ENCODE measurements at regions not wholly inside any gene's neighbourhood (a gene's known extent, or its start where the extent isn't known, plus 50 kb on each side); places are given as distances from the start of the nearest gene placed in this dataset.

DNA sequence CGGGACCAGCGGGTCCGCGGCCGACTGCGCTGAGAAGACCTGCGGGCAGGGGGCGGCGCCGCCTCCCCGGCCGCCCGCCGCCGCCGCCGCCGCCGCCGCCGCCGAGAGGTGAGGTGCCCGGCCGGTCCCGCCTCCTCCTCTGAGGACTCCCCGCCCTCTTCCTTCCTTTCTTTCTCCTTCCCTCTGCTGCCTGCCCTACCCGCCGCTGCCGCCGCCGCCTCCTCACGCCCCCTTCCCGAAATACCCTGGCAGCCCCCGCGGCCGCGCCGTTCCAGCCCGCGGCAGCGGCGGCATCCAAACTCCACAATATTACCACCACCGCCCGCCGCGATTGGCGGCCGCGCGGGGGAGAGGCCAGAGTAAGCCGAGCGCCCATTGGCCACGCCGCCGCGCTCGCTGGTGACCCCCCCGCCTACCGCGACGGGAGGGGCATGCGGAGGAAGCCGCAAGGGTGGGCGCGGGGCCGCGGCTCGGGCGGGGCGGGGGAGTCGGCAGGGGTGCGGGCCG, 61.8 kb upstream of the ANKRD28 start:
- Histone ChIP-seq H3K4me2 (peak overlapping the region; percentile 91; the same call in 1 of the 2 replicates), H4K20me1 (replicated peaks; ENCODE audit: insufficient read depth) (peaks cover 24% of the 10 kb centered on the region), H3K27ac (ENCODE audit: low read depth) (peak overlapping the region; percentile 75), H3K9me2 (ENCODE audit: insufficient read depth) (no peaks in the 10 kb centered on the region; the same call in none of the 2 replicates), H2AFZ (no peak overlapping the region), H3K36me3 (ENCODE audit: insufficient read depth) (no peaks in the 10 kb centered on the region; the same call in 1 of the 2 replicates), H3K79me2 (replicated peaks; ENCODE audit: insufficient read depth) (peaks cover 71% of the 10 kb centered on the region), H3F3A (replicated peaks; ENCODE audit: low read depth) (0 out of 2 replicates have a peak, but pooled peaks cover 4% of the 10 kb centered on the region), H3K27me3 (ENCODE audit: insufficient read depth) (no peaks in the 10 kb centered on the region), H3K4me1 (ENCODE audit: insufficient read depth) (peaks cover 20% of the 10 kb centered on the region), H3K4me3 (peak overlapping the region; percentile 65)
- peak overlapping the region; percentile 89 for H3K4me3 Mint-ChIP-seq
- no peak overlapping the region for H3K27ac Mint-ChIP-seq
- ATAC-seq, result peak; percentile 68
- peaks cover 7% of the 10 kb centered on the region for H3K27me3 Mint-ChIP-seq (ENCODE audit: insufficient read depth, low read depth, poor library complexity)
- DNase-seq (ENCODE audit: low spot score), result peak; percentile 84
- H3K4me1 Mint-ChIP-seq, result peaks cover 32% of the 10 kb centered on the region
- TF ChIP-seq POLR2AphosphoS5 (IDR thresholded peaks at IDR 0.05; ENCODE audit: low read depth), result peak; percentile 57
- TF ChIP-seq, protein P1, sequence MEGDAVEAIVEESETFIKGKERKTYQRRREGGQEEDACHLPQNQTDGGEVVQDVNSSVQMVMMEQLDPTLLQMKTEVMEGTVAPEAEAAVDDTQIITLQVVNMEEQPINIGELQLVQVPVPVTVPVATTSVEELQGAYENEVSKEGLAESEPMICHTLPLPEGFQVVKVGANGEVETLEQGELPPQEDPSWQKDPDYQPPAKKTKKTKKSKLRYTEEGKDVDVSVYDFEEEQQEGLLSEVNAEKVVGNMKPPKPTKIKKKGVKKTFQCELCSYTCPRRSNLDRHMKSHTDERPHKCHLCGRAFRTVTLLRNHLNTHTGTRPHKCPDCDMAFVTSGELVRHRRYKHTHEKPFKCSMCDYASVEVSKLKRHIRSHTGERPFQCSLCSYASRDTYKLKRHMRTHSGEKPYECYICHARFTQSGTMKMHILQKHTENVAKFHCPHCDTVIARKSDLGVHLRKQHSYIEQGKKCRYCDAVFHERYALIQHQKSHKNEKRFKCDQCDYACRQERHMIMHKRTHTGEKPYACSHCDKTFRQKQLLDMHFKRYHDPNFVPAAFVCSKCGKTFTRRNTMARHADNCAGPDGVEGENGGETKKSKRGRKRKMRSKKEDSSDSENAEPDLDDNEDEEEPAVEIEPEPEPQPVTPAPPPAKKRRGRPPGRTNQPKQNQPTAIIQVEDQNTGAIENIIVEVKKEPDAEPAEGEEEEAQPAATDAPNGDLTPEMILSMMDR (conservative IDR thresholded peaks at IDR 0.05; ENCODE audit: low read depth in 2 of 2), result no peak
- H3K9me3 Mint-ChIP-seq, result peaks cover 2% of the 10 kb centered on the region; the same call in 2 of the 3 replicates
- H3K36me3 Mint-ChIP-seq (ENCODE audit: low read depth), result peaks cover 14% of the 10 kb centered on the region

DNA sequence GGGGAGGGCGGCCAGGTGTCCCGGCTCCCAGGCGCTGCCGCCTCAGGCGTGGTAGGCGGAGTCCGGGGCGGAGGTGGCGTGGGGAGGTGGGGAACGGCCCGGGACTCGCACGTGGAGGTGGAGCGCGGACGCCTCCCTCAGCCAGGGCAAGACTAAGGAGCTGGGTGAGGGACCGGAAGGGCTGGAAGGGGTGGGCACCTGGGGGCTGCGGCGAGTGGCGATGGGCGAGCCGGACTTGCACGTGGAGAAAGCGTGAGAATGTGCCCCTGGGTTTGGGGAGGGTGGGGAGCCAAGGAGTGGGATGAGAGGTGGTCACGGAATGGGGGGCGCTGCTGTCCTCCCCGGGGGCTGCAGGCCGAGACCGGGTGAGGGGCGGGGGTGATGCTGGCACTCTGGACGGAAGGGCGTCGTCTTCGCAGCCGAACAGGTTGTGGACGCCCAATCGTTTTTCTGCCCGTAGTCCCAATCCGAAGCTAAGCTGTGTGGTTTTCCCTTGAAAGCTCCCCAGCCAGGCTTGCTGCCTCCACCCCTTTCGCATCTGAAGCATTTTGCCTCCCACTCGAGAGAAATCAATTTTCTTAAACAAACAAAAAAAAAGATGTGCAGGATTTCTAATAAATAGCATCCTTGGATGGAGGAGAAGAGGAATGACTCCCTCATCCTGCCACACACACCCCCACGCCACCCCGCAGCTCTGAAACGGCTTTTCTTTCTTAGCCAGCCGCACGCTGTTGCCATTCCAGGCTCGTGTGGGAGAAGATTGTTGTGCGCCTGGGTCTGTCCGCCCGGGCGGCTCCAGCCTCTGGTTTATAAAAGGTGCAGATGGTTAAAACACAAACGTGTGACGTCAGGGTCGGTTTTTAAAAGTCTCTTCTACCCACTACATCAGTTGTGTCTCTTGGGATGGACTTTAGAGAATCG, 62.5 kb upstream of the ANKRD28 start:
- Histone ChIP-seq H3F3A (replicated peaks; ENCODE audit: low read depth) (0 out of 2 replicates have a peak, but pooled peaks cover 4% of the 10 kb centered on the region), H3K27me3 (ENCODE audit: insufficient read depth) (no peaks in the 10 kb centered on the region), H3K4me2 (peak overlapping the region; percentile 91), H3K79me2 (replicated peaks; ENCODE audit: insufficient read depth) (peaks cover 64% of the 10 kb centered on the region), H4K20me1 (replicated peaks; ENCODE audit: insufficient read depth) (peaks cover 21% of the 10 kb centered on the region), H3K36me3 (ENCODE audit: insufficient read depth) (no peaks in the 10 kb centered on the region; the same call in 1 of the 2 replicates), H3K27ac (ENCODE audit: low read depth) (peak overlapping the region; percentile 75), H3K4me3 (peak overlapping the region; percentile 65), H3K9me2 (ENCODE audit: insufficient read depth) (no peaks in the 10 kb centered on the region; the same call in none of the 2 replicates), H2AFZ (peak overlapping the region; percentile 77), H3K4me1 (ENCODE audit: insufficient read depth) (peaks cover 20% of the 10 kb centered on the region)
- Mint-ChIP-seq H3K9me3 (peaks cover 8% of the 10 kb centered on the region), H3K36me3 (ENCODE audit: low read depth) (peaks cover 18% of the 10 kb centered on the region), H3K4me3 (peak overlapping the region; percentile 87), H3K27ac (peak overlapping the region; percentile 90), H3K27me3 (ENCODE audit: insufficient read depth, low read depth, poor library complexity) (peaks cover 7% of the 10 kb centered on the region), H3K4me1 (peaks cover 32% of the 10 kb centered on the region)
- DNase-seq (ENCODE audit: low spot score) (peak; percentile 76), ATAC-seq (peak; percentile 75)
- TF ChIP-seq JUNB (IDR thresholded peaks at IDR 0.05; ENCODE audit: unreplicated experiment), result no peak
- TF ChIP-seq POLR2AphosphoS5 (IDR thresholded peaks at IDR 0.05; ENCODE audit: low read depth), result peak; percentile 52
- TF ChIP-seq CREB1 (CRISPR knock-in tag; IDR thresholded peaks at IDR 0.05; ENCODE audit: low read depth), result peak; percentile 72

DNA sequence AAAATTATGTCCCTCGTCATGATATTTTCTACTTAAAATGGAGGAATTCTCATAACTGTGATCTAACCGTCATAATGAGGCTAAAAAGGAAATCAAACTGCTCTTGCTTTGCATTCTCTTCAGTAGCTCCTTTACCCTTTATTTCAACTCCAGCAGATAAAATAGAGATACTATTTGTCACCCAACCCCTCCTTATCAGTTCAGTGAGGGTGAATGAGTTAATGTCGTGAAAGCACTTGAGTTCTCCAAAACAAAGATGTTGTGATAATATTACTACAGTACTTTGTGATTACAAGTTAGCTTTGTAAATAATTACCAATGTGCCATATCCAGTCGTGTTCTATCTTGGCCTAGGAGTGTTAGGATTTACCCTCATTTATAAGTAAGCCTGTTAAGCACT, 63.4 kb upstream of the ANKRD28 start:
- DNase-seq (ENCODE audit: low spot score) (no peak), ATAC-seq (no peak)
- Histone ChIP-seq H3F3A (replicated peaks; ENCODE audit: low read depth) (0 out of 2 replicates have a peak, but pooled peaks cover 4% of the 10 kb centered on the region), H4K20me1 (replicated peaks; ENCODE audit: insufficient read depth) (peaks cover 12% of the 10 kb centered on the region), H3K4me1 (ENCODE audit: insufficient read depth) (peaks cover 20% of the 10 kb centered on the region), H3K4me3 (peak overlapping the region; percentile 65), H3K4me2 (peak overlapping the region; percentile 91), H3K27me3 (ENCODE audit: insufficient read depth) (no peaks in the 10 kb centered on the region), H3K27ac (ENCODE audit: low read depth) (no peak overlapping the region), H3K79me2 (replicated peaks; ENCODE audit: insufficient read depth) (peaks cover 55% of the 10 kb centered on the region), H3K36me3 (ENCODE audit: insufficient read depth) (no peaks in the 10 kb centered on the region; the same call in 1 of the 2 replicates), H2AFZ (no peak overlapping the region), H3K9me2 (ENCODE audit: insufficient read depth) (no peaks in the 10 kb centered on the region; the same call in none of the 2 replicates)
- peaks cover 7% of the 10 kb centered on the region for H3K27me3 Mint-ChIP-seq (ENCODE audit: insufficient read depth, low read depth, poor library complexity)
- H3K4me1 Mint-ChIP-seq, result peaks cover 28% of the 10 kb centered on the region
- H3K9me3 Mint-ChIP-seq, result peaks cover 8% of the 10 kb centered on the region
- no peak overlapping the region for H3K27ac Mint-ChIP-seq
- H3K36me3 Mint-ChIP-seq (ENCODE audit: low read depth), result peaks cover 20% of the 10 kb centered on the region
- H3K4me3 Mint-ChIP-seq, result peak overlapping the region; percentile 87
- no peak for TF ChIP-seq ZNF331 (CRISPR knock-in tag; IDR thresholded peaks at IDR 0.05; ENCODE audit: low read depth)
- TF ChIP-seq NANOG (IDR thresholded peaks at IDR 0.05; ENCODE audit: borderline replicate concordance), result no peak
- TF ChIP-seq, protein P2, sequence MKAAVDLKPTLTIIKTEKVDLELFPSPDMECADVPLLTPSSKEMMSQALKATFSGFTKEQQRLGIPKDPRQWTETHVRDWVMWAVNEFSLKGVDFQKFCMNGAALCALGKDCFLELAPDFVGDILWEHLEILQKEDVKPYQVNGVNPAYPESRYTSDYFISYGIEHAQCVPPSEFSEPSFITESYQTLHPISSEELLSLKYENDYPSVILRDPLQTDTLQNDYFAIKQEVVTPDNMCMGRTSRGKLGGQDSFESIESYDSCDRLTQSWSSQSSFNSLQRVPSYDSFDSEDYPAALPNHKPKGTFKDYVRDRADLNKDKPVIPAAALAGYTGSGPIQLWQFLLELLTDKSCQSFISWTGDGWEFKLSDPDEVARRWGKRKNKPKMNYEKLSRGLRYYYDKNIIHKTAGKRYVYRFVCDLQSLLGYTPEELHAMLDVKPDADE (IDR thresholded peaks at IDR 0.05), result no peak
- TF ChIP-seq JUNB (IDR thresholded peaks at IDR 0.05; ENCODE audit: unreplicated experiment), result no peak
- TF ChIP-seq, protein P3, sequence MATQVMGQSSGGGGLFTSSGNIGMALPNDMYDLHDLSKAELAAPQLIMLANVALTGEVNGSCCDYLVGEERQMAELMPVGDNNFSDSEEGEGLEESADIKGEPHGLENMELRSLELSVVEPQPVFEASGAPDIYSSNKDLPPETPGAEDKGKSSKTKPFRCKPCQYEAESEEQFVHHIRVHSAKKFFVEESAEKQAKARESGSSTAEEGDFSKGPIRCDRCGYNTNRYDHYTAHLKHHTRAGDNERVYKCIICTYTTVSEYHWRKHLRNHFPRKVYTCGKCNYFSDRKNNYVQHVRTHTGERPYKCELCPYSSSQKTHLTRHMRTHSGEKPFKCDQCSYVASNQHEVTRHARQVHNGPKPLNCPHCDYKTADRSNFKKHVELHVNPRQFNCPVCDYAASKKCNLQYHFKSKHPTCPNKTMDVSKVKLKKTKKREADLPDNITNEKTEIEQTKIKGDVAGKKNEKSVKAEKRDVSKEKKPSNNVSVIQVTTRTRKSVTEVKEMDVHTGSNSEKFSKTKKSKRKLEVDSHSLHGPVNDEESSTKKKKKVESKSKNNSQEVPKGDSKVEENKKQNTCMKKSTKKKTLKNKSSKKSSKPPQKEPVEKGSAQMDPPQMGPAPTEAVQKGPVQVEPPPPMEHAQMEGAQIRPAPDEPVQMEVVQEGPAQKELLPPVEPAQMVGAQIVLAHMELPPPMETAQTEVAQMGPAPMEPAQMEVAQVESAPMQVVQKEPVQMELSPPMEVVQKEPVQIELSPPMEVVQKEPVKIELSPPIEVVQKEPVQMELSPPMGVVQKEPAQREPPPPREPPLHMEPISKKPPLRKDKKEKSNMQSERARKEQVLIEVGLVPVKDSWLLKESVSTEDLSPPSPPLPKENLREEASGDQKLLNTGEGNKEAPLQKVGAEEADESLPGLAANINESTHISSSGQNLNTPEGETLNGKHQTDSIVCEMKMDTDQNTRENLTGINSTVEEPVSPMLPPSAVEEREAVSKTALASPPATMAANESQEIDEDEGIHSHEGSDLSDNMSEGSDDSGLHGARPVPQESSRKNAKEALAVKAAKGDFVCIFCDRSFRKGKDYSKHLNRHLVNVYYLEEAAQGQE (IDR thresholded peaks at IDR 0.05; ENCODE audit: unreplicated experiment), result no peak
- no peak for TF ChIP-seq EZH2phosphoT487 (IDR thresholded peaks at IDR 0.05; ENCODE audit: unreplicated experiment)
